ENCODE measurements at regions not wholly inside any gene's neighbourhood (a gene's known extent, or its start where the extent isn't known, plus 50 kb on each side); places are given as distances from the start of the nearest gene placed in this dataset.

GRCh38 chr6:15184441-15184861, 61.4 kb upstream of the JARID2 start:
- TF ChIP-seq CTCF (IDR thresholded peaks at IDR 0.05; ENCODE audit: insufficient read depth, low read depth, low read length) (no peak), EZH2 (IDR thresholded peaks at IDR 0.05; ENCODE audit: insufficient read depth, low read length) (no peak)
